ENCODE measurements at regions not wholly inside any gene's neighbourhood (a gene's known extent, or its start where the extent isn't known, plus 50 kb on each side); places are given as distances from the start of the nearest gene placed in this dataset.

DNA sequence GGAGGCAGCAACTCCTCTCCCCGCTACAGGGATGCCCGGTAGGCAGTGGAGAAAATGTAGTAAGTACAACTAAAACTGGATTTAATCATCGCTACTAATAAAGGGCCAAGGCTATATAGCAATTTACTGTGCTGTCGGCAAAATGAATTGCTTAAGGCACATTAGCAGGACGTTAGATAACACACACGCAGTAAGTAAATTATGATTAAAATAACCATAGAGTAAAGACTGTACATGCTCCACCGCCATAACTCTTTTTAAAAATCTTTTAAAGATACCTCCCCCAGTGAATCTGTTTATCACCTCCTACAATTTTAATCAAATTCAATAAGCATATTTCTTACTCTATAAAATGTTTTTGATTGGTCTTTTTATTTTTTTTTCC, 371.4 kb upstream of the MGMT start (continued):
- TF ChIP-seq, protein P1, sequence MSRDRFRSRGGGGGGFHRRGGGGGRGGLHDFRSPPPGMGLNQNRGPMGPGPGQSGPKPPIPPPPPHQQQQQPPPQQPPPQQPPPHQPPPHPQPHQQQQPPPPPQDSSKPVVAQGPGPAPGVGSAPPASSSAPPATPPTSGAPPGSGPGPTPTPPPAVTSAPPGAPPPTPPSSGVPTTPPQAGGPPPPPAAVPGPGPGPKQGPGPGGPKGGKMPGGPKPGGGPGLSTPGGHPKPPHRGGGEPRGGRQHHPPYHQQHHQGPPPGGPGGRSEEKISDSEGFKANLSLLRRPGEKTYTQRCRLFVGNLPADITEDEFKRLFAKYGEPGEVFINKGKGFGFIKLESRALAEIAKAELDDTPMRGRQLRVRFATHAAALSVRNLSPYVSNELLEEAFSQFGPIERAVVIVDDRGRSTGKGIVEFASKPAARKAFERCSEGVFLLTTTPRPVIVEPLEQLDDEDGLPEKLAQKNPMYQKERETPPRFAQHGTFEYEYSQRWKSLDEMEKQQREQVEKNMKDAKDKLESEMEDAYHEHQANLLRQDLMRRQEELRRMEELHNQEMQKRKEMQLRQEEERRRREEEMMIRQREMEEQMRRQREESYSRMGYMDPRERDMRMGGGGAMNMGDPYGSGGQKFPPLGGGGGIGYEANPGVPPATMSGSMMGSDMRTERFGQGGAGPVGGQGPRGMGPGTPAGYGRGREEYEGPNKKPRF (IDR thresholded peaks at IDR 0.05; ENCODE audit: low read depth, low read length) = no peak
- TF ChIP-seq PML (IDR thresholded peaks at IDR 0.05; ENCODE audit: low read length) = no peak
- no peak for TF ChIP-seq NFIC (IDR thresholded peaks at IDR 0.05)
- TF ChIP-seq NCOR1 (IDR thresholded peaks at IDR 0.05) = no peak
- TF ChIP-seq ZNF212 (CRISPR knock-in tag; IDR thresholded peaks at IDR 0.05) = no peak
- no peak for TF ChIP-seq ZNF12 (CRISPR knock-in tag; IDR thresholded peaks at IDR 0.05)
- TF ChIP-seq, protein P2, sequence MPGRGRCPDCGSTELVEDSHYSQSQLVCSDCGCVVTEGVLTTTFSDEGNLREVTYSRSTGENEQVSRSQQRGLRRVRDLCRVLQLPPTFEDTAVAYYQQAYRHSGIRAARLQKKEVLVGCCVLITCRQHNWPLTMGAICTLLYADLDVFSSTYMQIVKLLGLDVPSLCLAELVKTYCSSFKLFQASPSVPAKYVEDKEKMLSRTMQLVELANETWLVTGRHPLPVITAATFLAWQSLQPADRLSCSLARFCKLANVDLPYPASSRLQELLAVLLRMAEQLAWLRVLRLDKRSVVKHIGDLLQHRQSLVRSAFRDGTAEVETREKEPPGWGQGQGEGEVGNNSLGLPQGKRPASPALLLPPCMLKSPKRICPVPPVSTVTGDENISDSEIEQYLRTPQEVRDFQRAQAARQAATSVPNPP (IDR thresholded peaks at IDR 0.05; ENCODE audit: borderline replicate concordance, insufficient read depth, insufficient read length) = no peak

All from K562 (cell line).